PC-9 (cell line): ENCODE measurements at regions not wholly inside any gene's neighbourhood (a gene's known extent, or its start where the extent isn't known, plus 50 kb on each side); places are given as distances from the start of the nearest gene placed in this dataset.

ENCODE experiments used
- EZH2 ChIP-seq: fragments of 200-600 bp; sonication (generic); IDR thresholded peaks from 2 replicates; pipeline ENCODE4 v1.8.0; 2017; ENCODE audit warnings: antibody characterized with exemption, low read depth
- TF ChIP-seq, protein P1 (sequence below): fragments of 200-600 bp; sonication (generic); conservative IDR thresholded peaks from 2 replicates; pipeline ENCODE4 v1.6.1; 2017; ENCODE audit warnings: mixed run types, antibody characterized with exemption, mild to moderate bottlenecking, moderate library complexity

DNA sequence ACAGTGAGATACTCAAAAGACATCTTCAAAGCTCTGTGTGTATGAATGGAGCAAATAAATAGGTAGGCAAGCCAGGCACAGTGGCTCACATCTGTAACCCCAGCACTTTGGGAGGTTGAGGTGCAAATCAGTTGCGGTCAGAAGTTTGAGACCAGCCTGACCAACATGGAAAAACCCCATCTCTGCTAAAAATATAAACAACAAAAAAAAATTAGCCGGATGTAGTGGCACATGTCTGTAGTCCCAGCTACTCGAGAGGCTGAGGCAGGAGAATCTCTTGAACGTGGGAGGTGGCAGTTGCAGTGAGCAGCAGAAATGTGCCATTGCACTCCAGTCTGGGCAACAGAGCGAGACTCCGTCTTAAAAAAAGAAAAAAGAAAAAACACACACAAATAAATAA, 945.1 kb upstream of the PIK3C3 start:
- TF ChIP-seq, protein P1, sequence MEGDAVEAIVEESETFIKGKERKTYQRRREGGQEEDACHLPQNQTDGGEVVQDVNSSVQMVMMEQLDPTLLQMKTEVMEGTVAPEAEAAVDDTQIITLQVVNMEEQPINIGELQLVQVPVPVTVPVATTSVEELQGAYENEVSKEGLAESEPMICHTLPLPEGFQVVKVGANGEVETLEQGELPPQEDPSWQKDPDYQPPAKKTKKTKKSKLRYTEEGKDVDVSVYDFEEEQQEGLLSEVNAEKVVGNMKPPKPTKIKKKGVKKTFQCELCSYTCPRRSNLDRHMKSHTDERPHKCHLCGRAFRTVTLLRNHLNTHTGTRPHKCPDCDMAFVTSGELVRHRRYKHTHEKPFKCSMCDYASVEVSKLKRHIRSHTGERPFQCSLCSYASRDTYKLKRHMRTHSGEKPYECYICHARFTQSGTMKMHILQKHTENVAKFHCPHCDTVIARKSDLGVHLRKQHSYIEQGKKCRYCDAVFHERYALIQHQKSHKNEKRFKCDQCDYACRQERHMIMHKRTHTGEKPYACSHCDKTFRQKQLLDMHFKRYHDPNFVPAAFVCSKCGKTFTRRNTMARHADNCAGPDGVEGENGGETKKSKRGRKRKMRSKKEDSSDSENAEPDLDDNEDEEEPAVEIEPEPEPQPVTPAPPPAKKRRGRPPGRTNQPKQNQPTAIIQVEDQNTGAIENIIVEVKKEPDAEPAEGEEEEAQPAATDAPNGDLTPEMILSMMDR: no peak
- TF ChIP-seq EZH2: no peak
